ENCODE measurements at regions not wholly inside any gene's neighbourhood (a gene's known extent, or its start where the extent isn't known, plus 50 kb on each side); places are given as distances from the start of the nearest gene placed in this dataset.

GRCh38 chr16:35744726-35745125, 2285.3 kb downstream of the TP53TG3F start:
- TF ChIP-seq CTCF (optimal IDR thresholded peaks at IDR 0.05 in 1 of 3, IDR thresholded peaks at IDR 0.05 in 1 of 3, conservative IDR thresholded peaks at IDR 0.05 in 1 of 3; ENCODE audit: extremely low read depth in 1 of 3, insufficient read depth in 2 of 3, low read length in 3 of 3) (no peak), EZH2 (IDR thresholded peaks at IDR 0.05; ENCODE audit: low read length) (no peak)

Measured in keratinocyte (primary cell).